ENCODE measurements at regions not wholly inside any gene's neighbourhood (a gene's known extent, or its start where the extent isn't known, plus 50 kb on each side); places are given as distances from the start of the nearest gene placed in this dataset.

DNA sequence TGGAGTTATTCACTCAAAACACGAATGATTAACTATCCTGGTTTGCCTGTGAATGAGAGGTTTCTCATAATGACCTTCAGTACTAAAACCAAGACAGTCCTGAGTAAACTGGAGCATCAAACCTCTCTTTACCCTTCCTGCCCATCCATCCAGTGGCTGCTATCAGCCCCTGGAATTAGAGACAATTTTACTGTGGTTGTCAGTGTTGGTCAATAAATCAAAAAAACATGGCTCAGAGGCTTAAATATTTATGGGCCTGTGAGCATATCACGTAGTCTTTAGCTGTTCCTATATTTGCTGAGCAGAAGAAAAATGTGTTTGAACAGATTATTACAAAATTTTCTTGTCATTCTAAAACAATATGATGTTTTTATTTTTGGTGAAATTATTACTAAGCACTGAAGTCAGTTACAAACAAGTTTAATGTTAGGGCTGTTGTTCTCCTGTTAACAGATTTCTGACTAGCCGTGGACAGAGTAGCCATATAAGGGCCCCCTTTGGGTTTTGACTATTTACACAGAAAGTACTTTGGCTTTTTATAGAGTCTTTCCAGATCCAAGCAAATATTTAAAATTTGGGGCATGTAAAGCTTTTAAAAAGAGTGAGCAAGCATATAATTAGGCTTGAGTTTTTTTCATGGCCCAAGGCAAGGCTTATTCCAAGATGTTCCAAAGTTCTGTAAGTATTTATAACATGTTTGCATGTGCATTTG lies 580.9 kb downstream of the DIPK2A start:
- TF ChIP-seq POLR2A (IDR thresholded peaks at IDR 0.05; ENCODE audit: low read depth, low read length): no peak
- no peak for TF ChIP-seq TAF1 (IDR thresholded peaks at IDR 0.05; ENCODE audit: low read depth, low read length)
- TF ChIP-seq SPI1 (IDR thresholded peaks at IDR 0.05; ENCODE audit: low read depth, low read length): no peak
- TF ChIP-seq POLR2AphosphoS5 (IDR thresholded peaks at IDR 0.05; ENCODE audit: low read depth, low read length): no peak

All from GM12891 (cell line).